H1 (cell line): ENCODE measurements at regions not wholly inside any gene's neighbourhood (a gene's known extent, or its start where the extent isn't known, plus 50 kb on each side); places are given as distances from the start of the nearest gene placed in this dataset.

Experiments
- GABPA ChIP-seq: IDR thresholded peaks from 2 replicates; pipeline ENCODE4 v1.6.1; 2011; ENCODE audit warnings: mild to moderate bottlenecking, low read length, moderate library complexity, borderline replicate concordance; ENCODE audit not compliant: insufficient read depth

- no peak for TF ChIP-seq GABPA
Measured at GRCh38 chr7:73966941-73967831, 60.8 kb upstream of the ELN start (continued).
